ENCODE measurements at regions not wholly inside any gene's neighbourhood (a gene's known extent, or its start where the extent isn't known, plus 50 kb on each side); places are given as distances from the start of the nearest gene placed in this dataset.

- no peak for TF ChIP-seq CTCF (IDR thresholded peaks at IDR 0.05; ENCODE audit: insufficient read depth, low read depth, low read length)
- no peak for TF ChIP-seq EZH2 (IDR thresholded peaks at IDR 0.05; ENCODE audit: insufficient read depth, low read length)
These were observed 718.5 kb downstream of the SLITRK6 start for GRCh38 chr13:85080691-85081090.

All from astrocyte (in vitro differentiated cells and primary cell).